ENCODE measurements at regions not wholly inside any gene's neighbourhood (a gene's known extent, or its start where the extent isn't known, plus 50 kb on each side); places are given as distances from the start of the nearest gene placed in this dataset.

DNA sequence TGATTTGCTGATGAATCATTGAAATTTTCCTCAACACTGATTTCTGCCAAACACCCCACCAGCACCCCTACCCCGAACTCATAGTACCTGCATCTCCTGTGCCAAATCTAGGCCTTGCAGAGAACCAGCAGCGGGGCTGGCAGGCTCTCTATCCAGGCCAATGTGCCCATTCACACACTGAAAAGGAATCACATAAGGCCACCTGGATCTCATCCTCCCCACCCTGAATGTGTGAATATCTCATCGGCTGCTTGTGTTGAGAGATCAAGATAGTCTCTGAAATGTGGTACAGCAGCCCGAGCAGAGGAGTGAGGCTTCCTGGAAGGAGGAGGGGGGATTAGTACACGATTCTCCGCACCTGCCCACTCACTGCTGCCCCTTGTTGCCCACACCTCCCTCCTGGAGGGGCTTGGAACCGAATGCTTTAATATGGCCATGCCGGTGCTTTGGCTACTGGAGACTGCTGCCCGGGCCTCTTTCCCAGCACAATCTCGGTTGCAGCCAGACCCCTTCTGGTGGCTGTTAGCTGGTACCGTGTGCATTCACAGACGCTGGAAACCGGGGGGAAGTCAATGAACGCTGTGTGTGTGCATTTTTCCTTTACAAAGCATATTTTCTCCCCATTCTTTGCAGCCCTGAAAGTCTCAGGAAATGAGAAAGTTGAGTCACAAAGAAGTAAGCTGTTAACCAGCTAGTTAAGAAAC lies 619.5 kb downstream of the MATN1 start:
- no peaks in the 10 kb centered on the region for H3K27me3 ChIP-seq
- H3K4me1 ChIP-seq: no peaks in the 10 kb centered on the region
- no peak overlapping the region for H3K4me3 ChIP-seq (ENCODE audit: low read depth, low read length)
- DNase-seq: no peak
- TF ChIP-seq, protein P1, sequence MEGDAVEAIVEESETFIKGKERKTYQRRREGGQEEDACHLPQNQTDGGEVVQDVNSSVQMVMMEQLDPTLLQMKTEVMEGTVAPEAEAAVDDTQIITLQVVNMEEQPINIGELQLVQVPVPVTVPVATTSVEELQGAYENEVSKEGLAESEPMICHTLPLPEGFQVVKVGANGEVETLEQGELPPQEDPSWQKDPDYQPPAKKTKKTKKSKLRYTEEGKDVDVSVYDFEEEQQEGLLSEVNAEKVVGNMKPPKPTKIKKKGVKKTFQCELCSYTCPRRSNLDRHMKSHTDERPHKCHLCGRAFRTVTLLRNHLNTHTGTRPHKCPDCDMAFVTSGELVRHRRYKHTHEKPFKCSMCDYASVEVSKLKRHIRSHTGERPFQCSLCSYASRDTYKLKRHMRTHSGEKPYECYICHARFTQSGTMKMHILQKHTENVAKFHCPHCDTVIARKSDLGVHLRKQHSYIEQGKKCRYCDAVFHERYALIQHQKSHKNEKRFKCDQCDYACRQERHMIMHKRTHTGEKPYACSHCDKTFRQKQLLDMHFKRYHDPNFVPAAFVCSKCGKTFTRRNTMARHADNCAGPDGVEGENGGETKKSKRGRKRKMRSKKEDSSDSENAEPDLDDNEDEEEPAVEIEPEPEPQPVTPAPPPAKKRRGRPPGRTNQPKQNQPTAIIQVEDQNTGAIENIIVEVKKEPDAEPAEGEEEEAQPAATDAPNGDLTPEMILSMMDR (IDR thresholded peaks at IDR 0.05; ENCODE audit: low read depth, low read length): peak; percentile 6; the same call in 1 of the 2 replicates
- no peaks in the 10 kb centered on the region for H3K9me3 ChIP-seq
- no peaks in the 10 kb centered on the region for H3K36me3 ChIP-seq

DNA sequence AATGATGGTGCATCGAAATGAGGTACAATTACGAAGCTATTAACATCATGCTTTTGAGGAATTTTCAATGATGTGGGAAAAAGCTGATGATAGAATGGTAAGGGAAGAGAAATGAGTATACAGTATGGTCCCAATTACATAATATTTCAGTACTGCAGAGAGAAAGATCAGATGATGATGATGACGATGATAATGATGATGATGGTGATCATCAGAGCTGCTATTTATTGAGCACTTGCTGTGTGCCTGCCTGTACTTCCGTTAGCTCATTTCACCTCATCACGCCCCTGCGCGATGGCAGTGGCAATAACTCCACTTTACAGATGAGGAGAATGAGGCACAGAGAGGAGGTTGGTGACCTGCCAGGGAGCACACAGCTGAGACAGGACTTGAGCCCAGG lies 620.8 kb downstream of the MATN1 start:
- no peaks in the 10 kb centered on the region for H3K4me1 ChIP-seq
- H3K9me3 ChIP-seq: no peaks in the 10 kb centered on the region
- no peak overlapping the region for H3K4me3 ChIP-seq (ENCODE audit: low read depth, low read length)
- TF ChIP-seq, protein P1 (IDR thresholded peaks at IDR 0.05; ENCODE audit: low read depth, low read length): no peak
- H3K36me3 ChIP-seq: no peaks in the 10 kb centered on the region
- DNase-seq: no peak
- no peaks in the 10 kb centered on the region for H3K27me3 ChIP-seq

DNA sequence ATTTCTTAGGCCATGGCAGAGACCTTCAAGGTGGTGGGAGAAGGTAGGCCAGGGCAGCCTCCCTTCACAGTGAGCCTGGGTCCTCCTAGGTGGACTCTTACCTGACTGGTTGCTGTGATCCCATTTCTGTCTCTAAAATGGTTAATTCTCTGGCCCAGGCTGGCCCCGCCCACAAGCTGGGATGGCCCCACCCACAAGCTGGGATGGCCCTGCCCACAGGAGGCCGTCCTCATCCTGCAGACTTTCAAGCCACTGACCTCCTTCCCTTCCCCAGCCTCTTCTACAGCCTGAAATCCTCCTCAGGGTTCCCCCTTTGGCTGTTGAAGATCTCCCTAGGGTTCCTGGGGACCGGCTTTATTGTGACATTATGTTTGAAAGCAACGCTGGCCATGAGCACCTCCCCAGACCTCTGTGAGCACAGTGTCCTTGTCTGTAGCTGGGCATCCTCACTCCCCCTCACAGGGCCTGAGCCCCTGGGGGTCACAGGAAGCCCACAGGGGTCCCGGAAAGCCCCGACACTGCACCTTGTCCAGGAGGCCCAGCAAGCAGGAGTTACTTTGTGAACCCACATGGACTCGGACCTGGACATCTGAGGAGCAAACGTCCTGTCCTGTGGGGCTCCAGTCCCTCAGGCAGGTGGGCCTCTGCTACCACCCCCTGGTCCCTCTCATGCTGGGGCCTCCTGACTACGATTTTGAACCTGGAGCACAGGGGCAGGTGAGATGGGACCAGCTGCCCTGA lies 621.7 kb downstream of the MATN1 start:
- H3K36me3 ChIP-seq: no peaks in the 10 kb centered on the region
- H3K27me3 ChIP-seq: no peaks in the 10 kb centered on the region
- no peaks in the 10 kb centered on the region for H3K4me1 ChIP-seq
- no peak overlapping the region for H3K4me3 ChIP-seq (ENCODE audit: low read depth, low read length)
- DNase-seq: peak; percentile 23
- TF ChIP-seq, protein P1 (IDR thresholded peaks at IDR 0.05; ENCODE audit: low read depth, low read length): no peak
- no peaks in the 10 kb centered on the region for H3K9me3 ChIP-seq

DNA sequence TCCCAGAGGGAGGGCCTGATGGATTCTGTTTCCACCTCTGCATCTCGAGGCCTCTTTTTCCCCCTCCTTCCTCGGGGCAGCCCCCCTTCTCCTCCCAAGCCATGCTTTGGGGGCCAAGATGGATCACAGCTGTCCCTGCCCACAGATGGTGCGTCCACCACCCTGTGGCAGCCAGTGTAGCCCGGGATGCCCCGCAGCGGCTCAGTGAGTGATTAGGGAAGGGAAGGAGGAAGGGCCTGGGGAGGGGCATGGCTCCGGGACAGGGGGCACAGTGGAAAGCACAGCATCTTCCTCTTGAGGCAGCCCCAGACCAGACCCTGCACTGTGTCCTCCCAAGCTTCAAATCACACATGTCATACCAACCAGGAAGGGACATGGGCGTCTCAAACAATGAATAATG lies 622.4 kb downstream of the MATN1 start:
- TF ChIP-seq, protein P1 (IDR thresholded peaks at IDR 0.05; ENCODE audit: low read depth, low read length): no peak
- no peaks in the 10 kb centered on the region for H3K9me3 ChIP-seq
- H3K36me3 ChIP-seq: no peaks in the 10 kb centered on the region
- no peak for DNase-seq
- H3K27me3 ChIP-seq: no peaks in the 10 kb centered on the region
- H3K4me3 ChIP-seq (ENCODE audit: low read depth, low read length): no peak overlapping the region
- H3K4me1 ChIP-seq: no peaks in the 10 kb centered on the region

DNA sequence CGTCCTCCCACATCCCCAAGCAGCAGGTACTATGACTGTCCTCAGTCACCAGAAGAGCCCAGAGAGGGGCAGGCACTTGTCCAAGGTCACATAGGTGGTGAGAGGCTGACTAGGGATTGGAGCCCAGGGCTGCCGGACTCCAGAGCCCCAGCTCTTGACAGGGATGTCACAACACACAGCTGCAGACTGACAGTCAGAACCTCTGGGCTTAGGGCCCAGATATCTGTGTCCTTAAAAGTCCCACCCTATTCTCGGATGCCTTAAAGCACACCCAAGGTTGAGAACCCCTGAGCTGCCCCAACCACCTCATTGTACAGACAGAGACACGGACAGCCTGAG lies 622.9 kb downstream of the MATN1 start:
- no peak for DNase-seq
- TF ChIP-seq, protein P1 (IDR thresholded peaks at IDR 0.05; ENCODE audit: low read depth, low read length): no peak
- no peak overlapping the region for H3K4me3 ChIP-seq (ENCODE audit: low read depth, low read length)
- H3K9me3 ChIP-seq: no peaks in the 10 kb centered on the region
- no peaks in the 10 kb centered on the region for H3K27me3 ChIP-seq
- H3K36me3 ChIP-seq: no peaks in the 10 kb centered on the region
- no peaks in the 10 kb centered on the region for H3K4me1 ChIP-seq
